Right atrium auricular region (tissue), 2 donors: ENCODE measurements at regions not wholly inside any gene's neighbourhood (a gene's known extent, or its start where the extent isn't known, plus 50 kb on each side); places are given as distances from the start of the nearest gene placed in this dataset.
A peak's percentile ranks its signal among the peaks of the same experiment; 100 is the strongest.

Experiments
- DNase-seq: peaks from one replicate; pipeline ENCODE4 v3.0.0-alpha.2; 2019; ENCODE audit warnings: low spot score
- H3K27ac ChIP-seq, 2 donors: fragments of 200-600 bp; sonication (generic); 1 replicate in 1 of 2; 2 replicates in 1 of 2; pipeline ENCODE4 v1.5.1; 2016 to 2019
- H3K27me3 ChIP-seq, 2 donors: fragments of 200-600 bp; sonication (generic); one replicate each; pipeline versions ENCODE4 v1.5.1 to v1.6.0; 2017 to 2019
- H3K36me3 ChIP-seq: fragments of 200-600 bp; sonication (generic); one replicate; pipeline ENCODE4 v1.5.1; 2016
- H3K4me1 ChIP-seq, 2 donors: fragments of 200-600 bp; sonication (generic); one replicate each; pipeline versions ENCODE4 v1.5.1 to v1.6.0; 2017 to 2019
- H3K4me3 ChIP-seq, 2 donors: fragments of 200-600 bp; sonication (generic); 1 replicate in 1 of 2; 2 replicates in 1 of 2; pipeline ENCODE4 v1.5.1; 2017 to 2019; ENCODE audit warnings: mild to moderate bottlenecking in 1 of 2, moderate library complexity in 1 of 2
- H3K9me3 ChIP-seq, 2 donors: fragments of 200-600 bp; sonication (generic); one replicate each; pipeline ENCODE4 v1.5.1; 2019
- CTCF ChIP-seq, 2 donors: fragments of 200-600 bp; sonication (generic); IDR thresholded peaks; one replicate each; pipeline ENCODE4 v1.5.1; 2019; ENCODE audit warnings: antibody characterized with exemption in 2 of 2

- H3K27me3 ChIP-seq: no peaks in the 10 kb centered on the region
- peak; percentile 70 for DNase-seq
- no peak overlapping the region for H3K27ac ChIP-seq
- H3K36me3 ChIP-seq: no peaks in the 10 kb centered on the region
- H3K4me1 ChIP-seq: peaks cover 0 to 4% of the 10 kb centered on the region in 2 donors
- no peaks in the 10 kb centered on the region for H3K9me3 ChIP-seq
- peak; percentile 48 to 88 for TF ChIP-seq CTCF (IDR thresholded peaks at IDR 0.05)
- no peak overlapping the region for H3K4me3 ChIP-seq
Observed at GRCh38 chr4:18593297-18594002, 571.9 kb upstream of the LCORL start.

DNA sequence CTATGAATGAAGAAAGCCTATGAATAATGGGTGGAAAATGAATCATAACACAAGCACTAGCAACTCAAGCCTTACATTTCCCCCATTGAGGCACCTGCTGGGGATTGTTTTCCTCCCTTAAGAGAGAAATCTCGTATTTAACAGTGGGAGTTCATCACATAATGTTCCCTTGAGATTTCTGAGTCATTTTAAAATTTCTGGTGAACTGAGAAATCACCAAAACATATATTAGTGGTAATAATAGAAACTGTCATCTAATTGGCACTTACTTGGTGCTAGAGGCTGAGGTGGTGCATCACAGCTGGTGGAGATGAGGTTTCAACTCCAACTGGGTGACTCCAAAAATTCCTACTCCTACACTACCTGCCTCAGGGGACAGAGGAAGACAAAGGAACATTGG, 561.3 kb upstream of the LCORL start:
- no peaks in the 10 kb centered on the region for H3K36me3 ChIP-seq
- no peak overlapping the region for H3K27ac ChIP-seq

GRCh38 chr4:18578307-18578706, 556.8 kb upstream of the LCORL start:
- H3K9me3 ChIP-seq: no peaks in the 10 kb centered on the region
- no peak overlapping the region for H3K27ac ChIP-seq
- TF ChIP-seq CTCF (IDR thresholded peaks at IDR 0.05): no peak

More for the DNA sequence above, 561.3 kb upstream of the LCORL start:
- H3K4me3 ChIP-seq: no peak overlapping the region
- DNase-seq: no peak
- H3K4me1 ChIP-seq: no peaks in the 10 kb centered on the region
- no peaks in the 10 kb centered on the region for H3K9me3 ChIP-seq
- no peaks in the 10 kb centered on the region for H3K27me3 ChIP-seq
- TF ChIP-seq CTCF (IDR thresholded peaks at IDR 0.05): no peak

DNA sequence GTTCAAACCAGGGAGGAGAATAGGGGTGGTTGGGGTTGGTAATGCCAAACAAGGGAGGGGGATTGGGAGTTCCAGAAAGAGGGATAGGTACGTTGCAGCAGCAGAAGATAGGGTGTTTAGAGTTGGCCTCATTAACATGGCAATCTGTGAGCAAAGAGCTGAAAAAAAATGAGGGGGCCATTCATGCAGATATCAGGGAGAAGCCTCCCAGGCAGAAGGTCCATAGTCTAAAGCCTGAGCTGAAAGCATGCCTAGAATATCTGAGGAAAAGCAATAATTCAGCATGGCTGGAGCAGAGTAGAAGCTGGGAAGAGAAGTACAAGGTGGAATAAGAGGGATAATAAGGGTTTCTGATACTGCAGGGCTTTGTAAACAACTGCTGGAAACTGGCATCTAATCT, 550.9 kb upstream of the LCORL start:
- Histone ChIP-seq H3K27ac (no peak overlapping the region), H3K9me3 (no peaks in the 10 kb centered on the region), H3K27me3 (no peaks in the 10 kb centered on the region)

More at GRCh38 chr4:18578307-18578706, 556.8 kb upstream of the LCORL start:
- Histone ChIP-seq H3K27me3 (no peaks in the 10 kb centered on the region), H3K4me1 (no peaks in the 10 kb centered on the region), H3K4me3 (no peak overlapping the region), H3K36me3 (no peaks in the 10 kb centered on the region)
- no peak for DNase-seq

DNA sequence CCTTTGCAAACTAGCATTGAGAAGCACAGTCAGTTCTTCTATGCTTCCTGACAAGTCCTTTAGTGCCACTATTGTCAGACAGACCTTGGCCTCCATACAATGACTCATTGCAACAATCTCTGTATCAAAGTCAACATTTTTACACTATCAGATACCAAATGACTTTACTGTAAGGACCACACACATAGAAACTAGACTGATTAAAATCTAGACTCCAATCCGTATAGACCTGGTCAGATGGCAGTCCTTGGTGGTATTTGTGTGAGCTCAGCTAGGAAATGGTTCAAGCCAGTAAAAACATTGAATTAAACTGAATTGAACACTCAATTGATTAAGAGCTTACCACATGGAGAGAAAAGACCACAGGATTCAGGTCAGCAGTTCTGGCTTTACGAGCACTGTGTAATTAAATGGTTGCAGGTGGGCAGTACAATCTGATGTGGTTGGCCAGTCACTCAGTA, 549.8 kb upstream of the LCORL start:
- TF ChIP-seq CTCF (IDR thresholded peaks at IDR 0.05): no peak
- Histone ChIP-seq H3K4me1 (no peaks in the 10 kb centered on the region), H3K4me3 (no peak overlapping the region), H3K9me3 (no peaks in the 10 kb centered on the region), H3K27ac (no peak overlapping the region), H3K36me3 (no peaks in the 10 kb centered on the region), H3K27me3 (no peaks in the 10 kb centered on the region)
- DNase-seq: no peak

More for the DNA sequence above, 550.9 kb upstream of the LCORL start:
- H3K4me1 ChIP-seq: no peaks in the 10 kb centered on the region
- no peak for TF ChIP-seq CTCF (IDR thresholded peaks at IDR 0.05)
- no peak overlapping the region for H3K4me3 ChIP-seq
- no peak for DNase-seq
- H3K36me3 ChIP-seq: no peaks in the 10 kb centered on the region

- no peak for TF ChIP-seq CTCF (IDR thresholded peaks at IDR 0.05)
- no peak for DNase-seq
- Histone ChIP-seq H3K27ac (no peak overlapping the region), H3K4me1 (no peaks in the 10 kb centered on the region), H3K36me3 (no peaks in the 10 kb centered on the region), H3K9me3 (no peaks in the 10 kb centered on the region), H3K27me3 (no peaks in the 10 kb centered on the region), H3K4me3 (no peak overlapping the region)
Observed at GRCh38 chr4:18570370-18570769, 548.8 kb upstream of the LCORL start.
